Rectal smooth muscle tissue (tissue), 1 donor: ENCODE measurements at regions not wholly inside any gene's neighbourhood (a gene's known extent, or its start where the extent isn't known, plus 50 kb on each side); places are given as distances from the start of the nearest gene placed in this dataset.

ENCODE experiments used
- H3K27ac ChIP-seq: one replicate; pipeline ENCODE4 v1.7.0; 2013; ENCODE audit warnings: low read depth, low read length, inconsistent platforms
- H3K27me3 ChIP-seq: one replicate; pipeline ENCODE4 v1.7.0; 2013; ENCODE audit warnings: low read length; ENCODE audit not compliant: control insufficient read depth, insufficient read depth
- H3K36me3 ChIP-seq: one replicate; pipeline ENCODE4 v1.7.0; 2013; ENCODE audit warnings: low read length; ENCODE audit not compliant: control insufficient read depth, insufficient read depth
- H3K4me1 ChIP-seq: one replicate; pipeline ENCODE4 v1.7.0; 2013; ENCODE audit warnings: low read length; ENCODE audit not compliant: control insufficient read depth, insufficient read depth
- H3K4me3 ChIP-seq: one replicate; pipeline ENCODE4 v1.7.0; 2013; ENCODE audit warnings: low read length
- H3K9ac ChIP-seq: one replicate; pipeline ENCODE4 v1.7.0; 2013; ENCODE audit warnings: low read length

GRCh38 chr2:143824791-143825190 lies 695.1 kb downstream of the ZEB2 start:
- H3K9ac ChIP-seq = no peak overlapping the region
- no peaks in the 10 kb centered on the region for H3K36me3 ChIP-seq
- H3K4me3 ChIP-seq = no peak overlapping the region
- no peak overlapping the region for H3K27ac ChIP-seq
- no peaks in the 10 kb centered on the region for H3K27me3 ChIP-seq
- no peaks in the 10 kb centered on the region for H3K4me1 ChIP-seq

GRCh38 chr2:143823876-143824275 lies 694.7 kb downstream of the ARHGAP15 start:
- Histone ChIP-seq H3K27ac (no peak overlapping the region), H3K4me1 (no peaks in the 10 kb centered on the region), H3K27me3 (no peaks in the 10 kb centered on the region), H3K9ac (no peak overlapping the region), H3K36me3 (no peaks in the 10 kb centered on the region), H3K4me3 (no peak overlapping the region)

GRCh38 chr2:143823296-143823695 lies 694.1 kb downstream of the ARHGAP15 start:
- no peak overlapping the region for H3K9ac ChIP-seq
- H3K27ac ChIP-seq = no peak overlapping the region
- H3K36me3 ChIP-seq = no peaks in the 10 kb centered on the region
- no peak overlapping the region for H3K4me3 ChIP-seq
- H3K4me1 ChIP-seq = no peaks in the 10 kb centered on the region
- no peaks in the 10 kb centered on the region for H3K27me3 ChIP-seq

- H3K4me3 ChIP-seq = no peak overlapping the region
- no peaks in the 10 kb centered on the region for H3K4me1 ChIP-seq
- H3K36me3 ChIP-seq = no peaks in the 10 kb centered on the region
- H3K27ac ChIP-seq = no peak overlapping the region
- no peaks in the 10 kb centered on the region for H3K27me3 ChIP-seq
- no peak overlapping the region for H3K9ac ChIP-seq
Observed at GRCh38 chr2:143822736-143823135, 693.5 kb downstream of the ARHGAP15 start.

- Histone ChIP-seq H3K36me3 (no peaks in the 10 kb centered on the region), H3K4me3 (no peak overlapping the region), H3K27ac (no peak overlapping the region), H3K9ac (no peak overlapping the region), H3K4me1 (no peaks in the 10 kb centered on the region), H3K27me3 (no peaks in the 10 kb centered on the region)
Observed at GRCh38 chr2:143819764-143820163, 690.5 kb downstream of the ARHGAP15 start.

GRCh38 chr2:143819190-143819735 lies 690.0 kb downstream of the ARHGAP15 start:
- Histone ChIP-seq H3K27me3 (no peaks in the 10 kb centered on the region), H3K27ac (no peak overlapping the region), H3K9ac (no peak overlapping the region), H3K36me3 (no peaks in the 10 kb centered on the region), H3K4me1 (no peaks in the 10 kb centered on the region), H3K4me3 (no peak overlapping the region)
